HL-60 (cell line): ENCODE measurements at regions not wholly inside any gene's neighbourhood (a gene's known extent, or its start where the extent isn't known, plus 50 kb on each side); places are given as distances from the start of the nearest gene placed in this dataset.
"Not testable (repeated sequence)": the region's sequence is repeated elsewhere in the genome, so short reads cannot be mapped to it uniquely, and the experiment has no call there.

Source experiments
- DNase-seq, 2 experiments: peaks; one replicate each; pipeline ENCODE4 v3.0.0-alpha.2; 2010 to 2020; ENCODE audit warnings: low read depth in 1 of 2, low spot score in 1 of 2
- H3K27ac ChIP-seq: fragments of 250-450 bp; sonication (Bioruptor Pico); replicated peaks from 2 replicates; pipeline ENCODE4 v1.5.1; 2020; ENCODE audit warnings: mild to moderate bottlenecking, moderate library complexity
- H3K27me3 ChIP-seq: fragments of 250-450 bp; sonication (Bioruptor Pico); 2 replicates; pipeline ENCODE4 v1.5.1; 2021; ENCODE audit warnings: mild to moderate bottlenecking, moderate library complexity; ENCODE audit not compliant: insufficient read depth, poor library complexity, severe bottlenecking
- H3K4me3 ChIP-seq: replicated peaks from 2 replicates; pipeline ENCODE4 v1.5.1; 2011; ENCODE audit warnings: mild to moderate bottlenecking, control low read depth, low read length; ENCODE audit not compliant: insufficient read depth
- GABPA ChIP-seq: IDR thresholded peaks from 2 replicates; pipeline ENCODE4 v1.6.1; 2012; ENCODE audit warnings: low read depth
- POLR2AphosphoS5 ChIP-seq: IDR thresholded peaks from 2 replicates; pipeline ENCODE4 v1.6.1; 2012; ENCODE audit warnings: low read depth
- SPI1 ChIP-seq: IDR thresholded peaks from 2 replicates; pipeline ENCODE4 v1.6.1; 2012; ENCODE audit warnings: low read depth, mild to moderate bottlenecking, borderline replicate concordance
- TF ChIP-seq, protein P1 (sequence below): IDR thresholded peaks from one replicate; pipeline ENCODE4 v1.5.1; 2011; ENCODE audit warnings: low read length, control low read depth, inconsistent platforms; ENCODE audit not compliant: insufficient read depth
- TF ChIP-seq, protein P2 (sequence below): IDR thresholded peaks from 2 replicates; pipeline ENCODE4 v1.6.1; 2012; ENCODE audit warnings: low read depth; ENCODE audit not compliant: insufficient replicate concordance

DNA sequence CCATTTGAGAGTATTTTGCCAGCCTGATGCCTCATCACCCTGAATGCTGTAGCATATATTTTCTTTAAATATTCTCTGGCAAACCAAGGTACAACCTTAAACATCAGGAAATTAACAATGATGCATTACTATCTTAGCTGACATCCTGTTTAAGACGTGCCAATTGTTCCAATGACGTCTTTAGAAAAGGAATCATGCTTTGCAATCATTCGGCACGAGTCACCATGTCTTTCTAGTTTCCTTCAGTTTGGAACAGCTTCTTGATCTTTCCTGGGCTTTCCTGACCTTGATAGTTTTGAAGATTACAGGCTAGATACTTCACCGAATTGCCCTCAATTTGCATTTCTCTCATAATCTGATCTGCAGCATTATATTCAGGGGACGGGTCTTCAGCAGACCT is 88.2 kb upstream of the GLI2 start:
- no peak for DNase-seq
- TF ChIP-seq POLR2AphosphoS5 (no peak), GABPA (no peak), SPI1 (no peak)
- TF ChIP-seq, protein P1, sequence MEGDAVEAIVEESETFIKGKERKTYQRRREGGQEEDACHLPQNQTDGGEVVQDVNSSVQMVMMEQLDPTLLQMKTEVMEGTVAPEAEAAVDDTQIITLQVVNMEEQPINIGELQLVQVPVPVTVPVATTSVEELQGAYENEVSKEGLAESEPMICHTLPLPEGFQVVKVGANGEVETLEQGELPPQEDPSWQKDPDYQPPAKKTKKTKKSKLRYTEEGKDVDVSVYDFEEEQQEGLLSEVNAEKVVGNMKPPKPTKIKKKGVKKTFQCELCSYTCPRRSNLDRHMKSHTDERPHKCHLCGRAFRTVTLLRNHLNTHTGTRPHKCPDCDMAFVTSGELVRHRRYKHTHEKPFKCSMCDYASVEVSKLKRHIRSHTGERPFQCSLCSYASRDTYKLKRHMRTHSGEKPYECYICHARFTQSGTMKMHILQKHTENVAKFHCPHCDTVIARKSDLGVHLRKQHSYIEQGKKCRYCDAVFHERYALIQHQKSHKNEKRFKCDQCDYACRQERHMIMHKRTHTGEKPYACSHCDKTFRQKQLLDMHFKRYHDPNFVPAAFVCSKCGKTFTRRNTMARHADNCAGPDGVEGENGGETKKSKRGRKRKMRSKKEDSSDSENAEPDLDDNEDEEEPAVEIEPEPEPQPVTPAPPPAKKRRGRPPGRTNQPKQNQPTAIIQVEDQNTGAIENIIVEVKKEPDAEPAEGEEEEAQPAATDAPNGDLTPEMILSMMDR = no peak
- TF ChIP-seq, protein P2, sequence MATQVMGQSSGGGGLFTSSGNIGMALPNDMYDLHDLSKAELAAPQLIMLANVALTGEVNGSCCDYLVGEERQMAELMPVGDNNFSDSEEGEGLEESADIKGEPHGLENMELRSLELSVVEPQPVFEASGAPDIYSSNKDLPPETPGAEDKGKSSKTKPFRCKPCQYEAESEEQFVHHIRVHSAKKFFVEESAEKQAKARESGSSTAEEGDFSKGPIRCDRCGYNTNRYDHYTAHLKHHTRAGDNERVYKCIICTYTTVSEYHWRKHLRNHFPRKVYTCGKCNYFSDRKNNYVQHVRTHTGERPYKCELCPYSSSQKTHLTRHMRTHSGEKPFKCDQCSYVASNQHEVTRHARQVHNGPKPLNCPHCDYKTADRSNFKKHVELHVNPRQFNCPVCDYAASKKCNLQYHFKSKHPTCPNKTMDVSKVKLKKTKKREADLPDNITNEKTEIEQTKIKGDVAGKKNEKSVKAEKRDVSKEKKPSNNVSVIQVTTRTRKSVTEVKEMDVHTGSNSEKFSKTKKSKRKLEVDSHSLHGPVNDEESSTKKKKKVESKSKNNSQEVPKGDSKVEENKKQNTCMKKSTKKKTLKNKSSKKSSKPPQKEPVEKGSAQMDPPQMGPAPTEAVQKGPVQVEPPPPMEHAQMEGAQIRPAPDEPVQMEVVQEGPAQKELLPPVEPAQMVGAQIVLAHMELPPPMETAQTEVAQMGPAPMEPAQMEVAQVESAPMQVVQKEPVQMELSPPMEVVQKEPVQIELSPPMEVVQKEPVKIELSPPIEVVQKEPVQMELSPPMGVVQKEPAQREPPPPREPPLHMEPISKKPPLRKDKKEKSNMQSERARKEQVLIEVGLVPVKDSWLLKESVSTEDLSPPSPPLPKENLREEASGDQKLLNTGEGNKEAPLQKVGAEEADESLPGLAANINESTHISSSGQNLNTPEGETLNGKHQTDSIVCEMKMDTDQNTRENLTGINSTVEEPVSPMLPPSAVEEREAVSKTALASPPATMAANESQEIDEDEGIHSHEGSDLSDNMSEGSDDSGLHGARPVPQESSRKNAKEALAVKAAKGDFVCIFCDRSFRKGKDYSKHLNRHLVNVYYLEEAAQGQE = no peak

DNA sequence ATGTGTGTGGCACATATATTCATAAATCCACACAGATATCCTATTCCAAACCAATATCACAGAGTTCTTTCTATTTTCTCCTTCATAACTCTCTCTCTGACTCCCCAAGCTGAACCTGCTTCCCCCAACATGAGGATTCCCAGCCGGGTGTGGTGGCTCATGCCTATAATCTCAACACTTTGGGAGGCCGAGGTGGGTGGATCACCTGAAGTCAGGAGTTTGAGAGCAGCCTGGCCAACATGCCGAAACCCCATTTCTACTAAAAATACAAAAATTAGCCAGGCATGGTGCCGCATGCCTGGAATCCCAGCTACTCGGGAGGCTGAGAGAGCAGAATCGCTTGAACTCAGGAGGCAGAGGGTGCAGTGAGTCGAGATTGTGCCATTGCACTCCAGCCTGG is 86.3 kb upstream of the GLI2 start:
- H3K27me3 ChIP-seq, DNase-seq: not testable (repeated sequence)

More for the DNA sequence above, 88.2 kb upstream of the GLI2 start:
- Histone ChIP-seq H3K4me3 (no peak overlapping the region), H3K27ac (no peak overlapping the region), H3K27me3 (no peaks in the 10 kb centered on the region)

DNA sequence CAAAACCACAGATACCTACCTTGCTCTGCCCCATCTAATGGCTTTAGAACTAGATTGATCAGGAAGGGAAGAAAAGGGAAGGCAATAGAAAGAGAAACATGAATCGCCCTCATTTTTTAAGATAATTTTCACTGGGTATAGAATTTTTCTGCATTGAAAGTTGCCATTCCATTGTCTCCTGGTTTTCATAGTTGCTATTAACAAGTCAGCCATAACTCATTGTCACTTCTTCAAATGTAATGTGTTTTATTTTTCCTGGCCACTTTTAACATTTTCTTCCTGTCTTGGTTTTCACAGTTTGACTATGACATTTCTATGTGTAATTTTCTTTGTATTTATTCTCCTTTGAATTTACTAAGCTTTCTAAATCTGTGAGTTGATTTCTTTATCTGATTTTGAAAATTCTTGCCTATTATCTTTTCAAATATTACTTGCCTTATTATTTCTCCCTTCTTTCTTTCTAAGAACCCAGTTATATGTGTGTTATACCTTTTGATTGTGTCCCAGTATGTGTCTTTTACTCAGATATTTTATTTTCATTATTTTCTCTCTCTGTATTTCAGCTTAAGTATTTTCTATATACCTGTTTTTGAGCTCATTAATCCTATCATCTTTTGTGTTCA is 85.5 kb upstream of the GLI2 start:
- TF ChIP-seq, protein P2 = no peak
- TF ChIP-seq SPI1 (no peak), GABPA (no peak), POLR2AphosphoS5 (no peak)
- TF ChIP-seq, protein P1 = no peak
- H3K27me3 ChIP-seq = no peaks in the 10 kb centered on the region
- H3K4me3 ChIP-seq = no peak overlapping the region
- no peak for DNase-seq
- H3K27ac ChIP-seq = no peak overlapping the region

More for the DNA sequence above, 86.3 kb upstream of the GLI2 start:
- H3K27ac ChIP-seq, H3K4me3 ChIP-seq: not testable (repeated sequence)

DNA sequence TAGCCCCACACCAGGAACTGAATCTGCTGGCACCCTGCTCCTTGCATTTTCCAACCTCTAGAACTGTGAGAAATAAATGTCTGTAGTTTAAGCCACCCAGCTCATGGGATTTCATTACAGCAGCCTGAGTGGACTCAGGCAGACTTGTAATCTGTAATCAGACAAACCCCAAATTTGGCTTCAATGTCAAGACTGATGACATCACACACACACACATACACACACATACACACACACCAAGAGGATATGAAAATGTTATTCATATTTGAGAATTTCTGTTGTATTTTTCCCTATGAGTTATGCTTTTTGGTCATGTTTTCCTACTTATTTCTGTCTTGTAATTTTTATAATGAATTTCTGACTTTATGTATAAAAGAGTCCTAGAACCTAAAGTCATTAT is 83.8 kb upstream of the GLI2 start:
- DNase-seq = no peak
- TF ChIP-seq SPI1 (no peak), GABPA (no peak), POLR2AphosphoS5 (no peak)
- TF ChIP-seq, protein P1 = no peak
- TF ChIP-seq, protein P2 = no peak
- H3K27ac ChIP-seq = no peak overlapping the region
- no peaks in the 10 kb centered on the region for H3K27me3 ChIP-seq
- no peak overlapping the region for H3K4me3 ChIP-seq
